ENCODE measurements at regions not wholly inside any gene's neighbourhood (a gene's known extent, or its start where the extent isn't known, plus 50 kb on each side); places are given as distances from the start of the nearest gene placed in this dataset.

DNA sequence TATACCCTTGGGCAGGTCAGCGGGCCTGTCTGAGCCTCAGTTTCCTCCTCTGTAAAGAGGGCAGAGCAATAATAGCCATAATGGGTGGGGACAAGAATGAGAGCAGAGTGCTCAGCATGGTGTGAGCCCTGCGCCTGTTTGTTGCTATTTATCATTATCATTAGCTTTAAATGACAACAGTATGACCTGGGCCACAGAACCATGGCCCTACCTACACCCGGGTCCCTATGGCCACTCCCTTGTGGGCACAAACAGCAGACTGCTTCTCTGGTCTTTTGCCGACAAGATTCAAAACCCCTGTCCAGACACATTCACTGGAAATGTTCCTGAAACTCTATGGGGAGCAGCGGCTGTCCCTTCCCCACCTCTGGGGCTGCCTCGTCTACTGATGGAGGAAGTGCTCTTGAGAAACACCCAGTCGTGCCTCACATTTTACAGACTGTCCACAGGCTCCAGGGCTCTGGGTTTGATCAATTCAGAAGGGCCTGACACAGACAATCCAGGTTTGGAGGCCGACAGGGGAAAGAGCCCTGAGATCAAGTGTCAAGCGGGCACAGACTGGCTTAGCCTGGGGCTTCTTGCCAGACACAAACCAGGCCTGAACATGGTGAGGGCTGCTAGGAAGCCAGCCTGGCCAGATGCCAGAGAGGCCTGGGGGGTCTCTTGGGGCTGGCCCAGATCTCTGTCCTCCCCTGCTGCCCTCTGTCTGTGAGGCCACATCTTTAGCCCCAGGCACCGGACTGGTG lies 112.5 kb upstream of the CD82 start:
- Histone ChIP-seq H3K4me3 (ENCODE audit: low read depth, low read length) (no peak overlapping the region), H3K36me3 (replicated peaks) (no peaks in the 10 kb centered on the region), H3K27me3 (replicated peaks) (no peaks in the 10 kb centered on the region), H3K27ac (no peak overlapping the region)
- in situ Hi-C loops (cut with HindIII; ENCODE audit: low pct_ligation_motif_present, low sequenced_read_pairs), result no loop called here
- no peak for DNase-seq
- TF ChIP-seq, protein P1, sequence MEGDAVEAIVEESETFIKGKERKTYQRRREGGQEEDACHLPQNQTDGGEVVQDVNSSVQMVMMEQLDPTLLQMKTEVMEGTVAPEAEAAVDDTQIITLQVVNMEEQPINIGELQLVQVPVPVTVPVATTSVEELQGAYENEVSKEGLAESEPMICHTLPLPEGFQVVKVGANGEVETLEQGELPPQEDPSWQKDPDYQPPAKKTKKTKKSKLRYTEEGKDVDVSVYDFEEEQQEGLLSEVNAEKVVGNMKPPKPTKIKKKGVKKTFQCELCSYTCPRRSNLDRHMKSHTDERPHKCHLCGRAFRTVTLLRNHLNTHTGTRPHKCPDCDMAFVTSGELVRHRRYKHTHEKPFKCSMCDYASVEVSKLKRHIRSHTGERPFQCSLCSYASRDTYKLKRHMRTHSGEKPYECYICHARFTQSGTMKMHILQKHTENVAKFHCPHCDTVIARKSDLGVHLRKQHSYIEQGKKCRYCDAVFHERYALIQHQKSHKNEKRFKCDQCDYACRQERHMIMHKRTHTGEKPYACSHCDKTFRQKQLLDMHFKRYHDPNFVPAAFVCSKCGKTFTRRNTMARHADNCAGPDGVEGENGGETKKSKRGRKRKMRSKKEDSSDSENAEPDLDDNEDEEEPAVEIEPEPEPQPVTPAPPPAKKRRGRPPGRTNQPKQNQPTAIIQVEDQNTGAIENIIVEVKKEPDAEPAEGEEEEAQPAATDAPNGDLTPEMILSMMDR (IDR thresholded peaks at IDR 0.05; ENCODE audit: low read depth, low read length, missing control alignments), result no peak

DNA sequence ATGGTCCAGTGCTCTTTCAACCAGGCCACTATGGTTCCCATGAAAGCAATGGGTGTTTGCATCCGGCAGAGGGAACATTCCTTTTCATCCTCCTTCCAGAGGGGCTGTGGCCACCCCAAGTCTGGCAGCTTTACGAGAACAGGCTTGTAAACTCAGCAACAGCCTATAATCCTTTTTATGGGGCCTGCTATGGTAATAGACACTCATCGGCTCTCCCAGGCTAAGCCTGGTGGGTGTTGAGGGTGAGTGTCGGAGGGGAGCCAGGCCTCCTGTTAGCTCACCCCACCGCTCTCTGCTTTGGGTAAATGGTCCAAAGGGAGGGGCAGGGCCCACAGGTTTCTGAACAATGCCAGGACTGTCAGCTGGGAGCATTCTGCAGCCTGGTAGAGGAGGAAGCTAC lies 111.6 kb upstream of the CD82 start:
- in situ Hi-C loops (cut with HindIII; ENCODE audit: low pct_ligation_motif_present, low sequenced_read_pairs), result no loop called here
- H3K27me3 ChIP-seq (replicated peaks), result no peaks in the 10 kb centered on the region
- no peaks in the 10 kb centered on the region for H3K36me3 ChIP-seq (replicated peaks)
- TF ChIP-seq, protein P1 (IDR thresholded peaks at IDR 0.05; ENCODE audit: low read depth, low read length, missing control alignments), result no peak
- H3K27ac ChIP-seq, result no peak overlapping the region
- DNase-seq, result no peak
- no peak overlapping the region for H3K4me3 ChIP-seq (ENCODE audit: low read depth, low read length)

DNA sequence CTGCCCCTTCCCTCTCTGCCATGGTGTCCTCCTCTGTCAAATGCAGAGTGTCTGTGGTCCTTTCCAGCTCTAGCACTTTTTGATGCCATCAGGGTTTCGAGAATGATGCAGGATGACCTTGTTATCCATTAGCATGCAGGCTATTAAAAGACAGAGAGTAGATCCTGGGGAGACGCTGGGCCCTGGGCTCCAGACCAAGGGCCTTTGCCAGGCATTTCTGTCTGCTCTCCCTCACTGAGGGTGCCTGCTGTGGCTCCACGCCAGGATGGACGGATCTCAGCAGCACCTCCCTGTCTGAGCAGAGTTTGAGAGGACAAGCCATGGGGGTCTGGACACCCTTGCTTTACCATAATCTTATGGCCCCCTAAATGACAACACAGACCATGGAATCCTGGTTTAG lies 110.8 kb upstream of the CD82 start:
- no peaks in the 10 kb centered on the region for H3K36me3 ChIP-seq (replicated peaks)
- TF ChIP-seq, protein P1 (IDR thresholded peaks at IDR 0.05; ENCODE audit: low read depth, low read length, missing control alignments), result no peak
- H3K27ac ChIP-seq, result no peak overlapping the region
- H3K27me3 ChIP-seq (replicated peaks), result no peaks in the 10 kb centered on the region
- in situ Hi-C loops (cut with HindIII; ENCODE audit: low pct_ligation_motif_present, low sequenced_read_pairs), result no loop called here
- DNase-seq, result no peak
- no peak overlapping the region for H3K4me3 ChIP-seq (ENCODE audit: low read depth, low read length)

DNA sequence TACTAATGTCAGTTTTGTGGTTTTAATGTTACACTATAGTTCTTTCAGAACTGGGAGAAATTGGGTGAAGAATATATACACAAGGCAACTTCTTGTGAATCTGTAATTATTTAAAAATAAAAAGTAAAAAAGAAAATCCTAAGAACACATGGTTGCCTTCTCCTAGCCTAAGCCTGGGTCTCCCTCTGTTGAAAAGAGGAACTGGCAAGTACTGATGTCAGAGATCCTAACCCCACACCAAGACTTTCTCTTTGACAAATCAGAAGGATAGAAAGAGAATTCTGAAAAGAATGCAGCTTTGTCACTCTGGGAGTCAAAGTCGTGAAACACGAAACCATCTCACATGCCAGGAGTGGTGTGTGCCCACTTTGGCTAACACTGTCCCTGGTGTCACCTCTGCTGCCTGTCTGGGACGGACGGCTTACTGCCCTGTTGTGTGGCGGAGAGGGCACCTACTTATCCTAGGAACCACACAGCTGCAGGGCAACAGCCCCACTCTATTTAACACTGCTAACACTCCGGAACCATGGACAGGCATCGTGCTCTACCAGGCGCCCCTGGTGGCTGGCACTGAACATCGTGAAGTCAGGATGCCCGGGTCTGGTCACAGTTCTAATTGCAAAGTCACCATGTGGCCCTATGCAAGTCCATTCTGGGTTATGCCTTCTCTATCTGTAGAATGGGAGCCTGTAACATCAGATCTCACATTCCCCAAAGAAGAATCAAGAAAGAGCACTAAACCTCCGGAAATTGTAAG lies 108.7 kb upstream of the CD82 start:
- Histone ChIP-seq H3K4me3 (ENCODE audit: low read depth, low read length) (no peak overlapping the region), H3K27ac (no peak overlapping the region), H3K36me3 (replicated peaks) (no peaks in the 10 kb centered on the region), H3K27me3 (replicated peaks) (no peaks in the 10 kb centered on the region)
- DNase-seq, result no peak
- in situ Hi-C loops (cut with HindIII; ENCODE audit: low pct_ligation_motif_present, low sequenced_read_pairs), result no loop called here
- TF ChIP-seq, protein P1 (IDR thresholded peaks at IDR 0.05; ENCODE audit: low read depth, low read length, missing control alignments), result peak; percentile 70

DNA sequence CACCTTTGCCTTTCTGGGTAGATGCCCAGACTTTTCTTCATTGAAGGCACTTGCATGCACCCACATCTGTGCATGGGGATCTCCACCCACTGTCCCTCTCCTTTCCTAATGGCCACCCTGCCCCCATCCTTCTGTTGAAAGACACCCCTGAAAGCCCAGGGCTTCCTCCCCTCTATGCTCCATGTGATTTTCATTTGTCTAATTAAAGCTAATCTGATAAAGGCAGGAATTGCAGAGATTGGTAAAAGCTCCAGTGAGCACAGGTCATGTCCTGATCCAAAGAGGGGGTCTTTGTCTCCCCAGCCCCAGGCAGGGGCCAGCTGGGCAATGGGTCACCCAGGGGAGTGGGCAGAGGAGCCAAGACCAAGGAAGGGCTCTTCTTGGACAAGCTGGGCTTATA lies 107.6 kb upstream of the CD82 start:
- no peak overlapping the region for H3K27ac ChIP-seq
- TF ChIP-seq, protein P1 (IDR thresholded peaks at IDR 0.05; ENCODE audit: low read depth, low read length, missing control alignments), result no peak
- DNase-seq, result no peak
- H3K27me3 ChIP-seq (replicated peaks), result no peaks in the 10 kb centered on the region
- in situ Hi-C loops (cut with HindIII; ENCODE audit: low pct_ligation_motif_present, low sequenced_read_pairs), result no loop called here
- no peak overlapping the region for H3K4me3 ChIP-seq (ENCODE audit: low read depth, low read length)
- H3K36me3 ChIP-seq (replicated peaks), result no peaks in the 10 kb centered on the region
